ENCODE measurements at regions not wholly inside any gene's neighbourhood (a gene's known extent, or its start where the extent isn't known, plus 50 kb on each side); places are given as distances from the start of the nearest gene placed in this dataset.

GRCh38 chr13:22014469-22014868 lies 343.6 kb downstream of the FGF9 start:
- Histone ChIP-seq H3K9me3 (ENCODE audit: control insufficient read depth, low read depth, low read length) (no peaks in the 10 kb centered on the region), H3K9me1 (ENCODE audit: control insufficient read depth, extremely low read depth, insufficient read depth, low read length) (no peaks in the 10 kb centered on the region), H3K79me2 (ENCODE audit: control insufficient read depth, insufficient read depth, low read length) (no peaks in the 10 kb centered on the region), H3K4me2 (ENCODE audit: control insufficient read depth, extremely low read depth, insufficient read depth, low read depth, low read length) (peak overlapping the region; percentile 24), H3K27me3 (ENCODE audit: control insufficient read depth, extremely low read depth, insufficient read depth, low read length) (no peaks in the 10 kb centered on the region), H2AFZ (ENCODE audit: control insufficient read depth, low read length) (no peak overlapping the region), H3K4me3 (ENCODE audit: control insufficient read depth in 2 of 3, extremely low read depth in 1 of 3, insufficient read depth in 2 of 3, low read depth in 1 of 3, low read length in 3 of 3) (no peak overlapping the region), H3K36me3 (ENCODE audit: control insufficient read depth in 2 of 2, extremely low read depth in 1 of 2, insufficient read depth in 2 of 2, low read length in 2 of 2) (no peaks in the 10 kb centered on the region), H3K27ac (ENCODE audit: control insufficient read depth, insufficient read depth, low read length) (no peak overlapping the region), H3K4me1 (ENCODE audit: control insufficient read depth, extremely low read depth, insufficient read depth, low read length) (peaks cover 9% of the 10 kb centered on the region), H3K9ac (ENCODE audit: control insufficient read depth, extremely low read depth, insufficient read depth, low read length) (no peak overlapping the region), H4K20me1 (ENCODE audit: control insufficient read depth, extremely low read depth, insufficient read depth, low read length) (no peaks in the 10 kb centered on the region)
- DNase-seq (ENCODE audit: low read depth, low spot score) (peak; percentile 1), FAIRE-seq (peak; percentile 88)
- TF ChIP-seq EZH2 (IDR thresholded peaks at IDR 0.05; ENCODE audit: low read length): no peak
- TF ChIP-seq, protein P1, sequence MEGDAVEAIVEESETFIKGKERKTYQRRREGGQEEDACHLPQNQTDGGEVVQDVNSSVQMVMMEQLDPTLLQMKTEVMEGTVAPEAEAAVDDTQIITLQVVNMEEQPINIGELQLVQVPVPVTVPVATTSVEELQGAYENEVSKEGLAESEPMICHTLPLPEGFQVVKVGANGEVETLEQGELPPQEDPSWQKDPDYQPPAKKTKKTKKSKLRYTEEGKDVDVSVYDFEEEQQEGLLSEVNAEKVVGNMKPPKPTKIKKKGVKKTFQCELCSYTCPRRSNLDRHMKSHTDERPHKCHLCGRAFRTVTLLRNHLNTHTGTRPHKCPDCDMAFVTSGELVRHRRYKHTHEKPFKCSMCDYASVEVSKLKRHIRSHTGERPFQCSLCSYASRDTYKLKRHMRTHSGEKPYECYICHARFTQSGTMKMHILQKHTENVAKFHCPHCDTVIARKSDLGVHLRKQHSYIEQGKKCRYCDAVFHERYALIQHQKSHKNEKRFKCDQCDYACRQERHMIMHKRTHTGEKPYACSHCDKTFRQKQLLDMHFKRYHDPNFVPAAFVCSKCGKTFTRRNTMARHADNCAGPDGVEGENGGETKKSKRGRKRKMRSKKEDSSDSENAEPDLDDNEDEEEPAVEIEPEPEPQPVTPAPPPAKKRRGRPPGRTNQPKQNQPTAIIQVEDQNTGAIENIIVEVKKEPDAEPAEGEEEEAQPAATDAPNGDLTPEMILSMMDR (optimal IDR thresholded peaks at IDR 0.05 in 1 of 3, IDR thresholded peaks at IDR 0.05 in 1 of 3, conservative IDR thresholded peaks at IDR 0.05 in 1 of 3; ENCODE audit: extremely low read depth in 1 of 3, insufficient read depth in 2 of 3, low read length in 3 of 3): no peak
- dilution Hi-C loops (cut with MboI; ENCODE audit: extremely low pct_ligation_motif_present, low sequenced_read_pairs): no loop called here

- no peak overlapping the region for H3K27ac ChIP-seq (ENCODE audit: control insufficient read depth, insufficient read depth, low read length)
- H3K27me3 ChIP-seq (ENCODE audit: control insufficient read depth, extremely low read depth, insufficient read depth, low read length): no peaks in the 10 kb centered on the region
- no peak overlapping the region for H3K4me2 ChIP-seq (ENCODE audit: control insufficient read depth, extremely low read depth, insufficient read depth, low read depth, low read length)
- no peaks in the 10 kb centered on the region for H4K20me1 ChIP-seq (ENCODE audit: control insufficient read depth, extremely low read depth, insufficient read depth, low read length)
- no peak for FAIRE-seq
- dilution Hi-C loops (cut with MboI; ENCODE audit: extremely low pct_ligation_motif_present, low sequenced_read_pairs): no loop called here
- no peak overlapping the region for H3K9ac ChIP-seq (ENCODE audit: control insufficient read depth, extremely low read depth, insufficient read depth, low read length)
- no peak for TF ChIP-seq EZH2 (IDR thresholded peaks at IDR 0.05; ENCODE audit: low read length)
- TF ChIP-seq, protein P1 (optimal IDR thresholded peaks at IDR 0.05 in 1 of 3, IDR thresholded peaks at IDR 0.05 in 1 of 3, conservative IDR thresholded peaks at IDR 0.05 in 1 of 3; ENCODE audit: extremely low read depth in 1 of 3, insufficient read depth in 2 of 3, low read length in 3 of 3): no peak
- no peak overlapping the region for H2AFZ ChIP-seq (ENCODE audit: control insufficient read depth, low read length)
- no peaks in the 10 kb centered on the region for H3K9me1 ChIP-seq (ENCODE audit: control insufficient read depth, extremely low read depth, insufficient read depth, low read length)
- peaks cover 9% of the 10 kb centered on the region for H3K4me1 ChIP-seq (ENCODE audit: control insufficient read depth, extremely low read depth, insufficient read depth, low read length)
- no peak overlapping the region for H3K4me3 ChIP-seq (ENCODE audit: control insufficient read depth in 2 of 3, extremely low read depth in 1 of 3, insufficient read depth in 2 of 3, low read depth in 1 of 3, low read length in 3 of 3)
- H3K9me3 ChIP-seq (ENCODE audit: control insufficient read depth, low read depth, low read length): no peaks in the 10 kb centered on the region
- H3K36me3 ChIP-seq (ENCODE audit: control insufficient read depth in 2 of 2, extremely low read depth in 1 of 2, insufficient read depth in 2 of 2, low read length in 2 of 2): no peaks in the 10 kb centered on the region
- no peaks in the 10 kb centered on the region for H3K79me2 ChIP-seq (ENCODE audit: control insufficient read depth, insufficient read depth, low read length)
- no peak for DNase-seq (ENCODE audit: low read depth, low spot score)
Observed at GRCh38 chr13:22017226-22017625, 346.4 kb downstream of the FGF9 start.

Data from keratinocyte (primary cell).